MM.1S (cell line): ENCODE measurements at regions not wholly inside any gene's neighbourhood (a gene's known extent, or its start where the extent isn't known, plus 50 kb on each side); places are given as distances from the start of the nearest gene placed in this dataset.

Experiments used
- CTCF ChIP-seq: fragments of 300-600 bp; sonication (generic); IDR thresholded peaks from 2 replicates; pipeline ENCODE4 v1.5.1; 2016; ENCODE audit warnings: antibody characterized with exemption, low read length, mixed read lengths
- EZH2 ChIP-seq: fragments of 300-600 bp; sonication (generic); optimal IDR thresholded peaks from 2 replicates; pipeline ENCODE3; 2017; ENCODE audit warnings: low read depth, mild to moderate bottlenecking, antibody characterized with exemption, low read length, mixed read lengths

DNA sequence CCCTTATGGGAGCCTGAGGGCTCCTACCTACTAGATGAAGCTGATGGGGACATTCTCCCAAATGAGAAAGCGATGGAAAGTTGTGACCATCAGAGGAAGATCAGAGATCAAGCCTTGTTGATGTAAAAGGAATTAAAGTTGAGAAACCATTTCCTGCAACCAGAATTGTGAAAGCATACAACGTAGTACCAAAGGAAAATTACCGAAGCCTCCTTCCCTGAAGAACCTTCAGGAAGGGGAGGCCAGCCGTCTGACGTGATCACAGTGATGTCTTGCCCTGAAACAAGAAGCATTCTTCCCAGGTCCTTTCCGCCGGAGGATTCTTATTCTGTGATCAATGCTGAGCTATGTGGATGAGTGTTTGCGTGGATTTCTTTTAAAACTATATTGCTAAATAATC, 211.6 kb upstream of the TNP1 start:
- TF ChIP-seq EZH2 (no peak), CTCF (no peak)
